RKO (cell line): ENCODE measurements at regions not wholly inside any gene's neighbourhood (a gene's known extent, or its start where the extent isn't known, plus 50 kb on each side); places are given as distances from the start of the nearest gene placed in this dataset.
"Not testable (repeated sequence)": the region's sequence is repeated elsewhere in the genome, so short reads cannot be mapped to it uniquely, and the experiment has no call there.

Experiments used
- DNase-seq: peaks from one replicate; pipeline ENCODE4 v3.0.0-alpha.2; 2016; ENCODE audit warnings: low spot score

DNA sequence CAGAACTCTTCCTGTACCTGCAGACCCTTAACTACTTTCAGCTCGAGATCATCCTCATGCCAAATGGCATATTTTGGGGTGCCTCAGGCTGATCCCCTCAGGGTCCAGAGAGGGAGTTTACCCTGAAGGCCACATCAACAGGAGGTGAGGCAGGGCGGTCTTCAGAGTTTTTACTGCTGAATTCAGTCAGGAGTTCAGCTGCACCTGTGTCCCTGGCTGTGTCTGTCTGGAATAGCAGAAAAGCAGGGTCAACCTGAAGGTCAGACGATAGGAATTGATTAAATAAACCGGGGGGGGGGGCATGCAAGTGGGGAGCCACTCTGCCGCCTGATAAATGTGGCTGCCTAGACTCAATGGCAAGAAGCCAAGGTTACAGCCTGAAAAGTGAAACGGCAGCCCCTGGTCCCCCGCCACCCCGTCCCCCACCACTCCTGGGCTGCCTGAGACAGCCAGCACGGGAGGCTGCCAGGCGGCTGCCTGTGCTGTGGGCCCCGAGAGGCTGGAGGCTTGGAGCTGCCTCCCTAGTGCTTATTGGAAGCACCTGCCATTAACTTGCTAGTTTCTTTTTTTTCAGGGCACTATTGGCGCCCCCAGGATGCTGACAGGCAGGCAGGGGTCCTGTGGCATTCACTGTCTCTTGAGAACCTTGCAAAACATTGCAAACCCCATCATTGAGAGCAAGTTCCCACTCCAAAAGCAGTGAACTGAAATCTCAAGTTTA, 182.7 kb upstream of the PPP1R26 start:
- DNase-seq, result no peak

- DNase-seq, result no peak
Measured at GRCh38 chr9:135297456-135298075, 182.0 kb upstream of the PPP1R26 start.

- DNase-seq, result no peak
Measured at GRCh38 chr9:135299239-135299590, 180.4 kb upstream of the PPP1R26 start.

GRCh38 chr9:135299651-135300345, 179.8 kb upstream of the PPP1R26 start:
- no peak for DNase-seq

DNA sequence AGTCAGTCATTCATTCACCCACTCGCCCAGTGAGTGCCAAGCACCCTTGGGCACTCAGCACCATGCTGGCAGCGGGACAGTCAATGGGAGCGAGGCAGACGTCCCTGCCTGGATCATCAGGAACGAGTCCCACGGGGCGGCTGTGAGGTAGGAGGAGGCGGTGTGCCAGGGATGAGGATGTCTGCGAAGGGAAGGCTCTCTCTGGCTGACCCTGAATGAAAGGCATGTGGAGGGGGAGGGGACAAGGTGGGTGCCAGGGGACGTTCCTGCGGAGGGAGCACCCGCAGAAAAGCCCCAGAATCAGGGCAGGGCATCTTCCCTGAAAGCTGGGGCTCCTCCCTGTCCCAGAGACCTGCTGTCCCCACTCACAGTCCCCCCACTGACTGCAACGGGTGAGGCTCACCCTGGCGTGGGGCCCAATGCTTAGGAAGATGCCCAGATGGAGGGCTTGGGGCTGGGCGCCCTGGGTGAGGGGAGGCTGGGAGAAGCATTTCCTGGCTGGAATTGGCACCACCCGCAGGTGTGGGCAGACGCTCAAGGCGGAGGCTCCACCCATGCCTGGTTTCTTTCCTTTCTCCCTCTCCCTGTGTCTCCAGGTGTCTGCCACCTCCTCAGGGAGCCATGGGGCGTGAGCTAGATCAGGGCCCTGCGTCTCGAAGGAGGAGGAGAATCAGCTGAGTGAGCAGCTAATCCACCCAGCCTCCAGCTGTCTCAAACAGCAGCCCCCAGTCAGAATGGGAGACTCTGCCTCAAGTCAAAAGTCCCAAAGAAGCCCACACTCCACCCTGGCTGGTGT, 179.0 kb upstream of the PPP1R26 start:
- DNase-seq, result no peak

DNA sequence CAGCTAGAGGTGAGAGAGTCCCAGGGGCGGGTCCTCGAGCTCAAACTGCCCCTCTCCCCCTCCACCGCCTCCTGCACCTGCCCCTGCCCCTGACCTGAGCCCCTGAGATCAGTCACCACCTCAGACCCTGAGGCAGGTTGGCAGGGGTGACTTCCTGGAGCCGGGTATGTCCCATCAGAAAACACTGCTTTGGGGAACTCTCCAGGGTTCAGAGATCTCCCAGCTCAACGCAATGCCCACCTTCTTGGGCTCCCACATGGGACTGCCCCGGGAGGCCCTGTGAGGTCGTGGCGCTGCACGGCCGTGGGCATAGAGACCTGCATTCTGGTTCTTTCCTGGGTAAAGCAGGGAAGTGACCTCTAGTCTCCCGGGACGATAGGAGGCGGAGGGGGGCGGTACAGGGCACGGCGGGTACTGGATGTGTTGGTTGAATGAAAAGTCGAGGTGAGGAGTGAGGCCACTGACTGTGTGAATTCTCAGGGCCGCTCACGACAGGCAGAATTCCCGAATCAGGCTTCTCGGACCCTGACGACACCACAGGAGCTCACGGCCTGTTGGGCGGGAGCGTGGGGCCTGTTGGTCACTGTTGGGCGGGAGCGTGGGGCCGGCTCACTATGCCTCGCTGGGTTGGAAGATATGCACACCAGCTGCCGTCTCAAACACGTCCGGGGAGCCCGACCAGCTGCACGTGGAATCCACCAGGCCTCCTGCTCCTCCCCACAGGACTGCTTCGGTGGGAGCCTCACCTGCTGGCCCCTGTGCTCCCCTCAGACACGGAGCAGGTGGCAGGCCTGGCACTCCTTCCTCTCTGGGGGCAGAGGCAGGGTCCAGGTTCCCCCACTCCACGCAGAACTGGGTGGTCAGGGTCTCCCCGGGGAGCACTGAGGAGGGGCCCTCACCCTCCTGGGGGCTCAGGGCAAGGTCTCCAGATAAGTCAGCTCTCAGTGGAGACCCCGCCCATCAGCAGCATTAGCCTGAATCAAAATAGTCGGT, 178.0 kb upstream of the PPP1R26 start:
- no peak for DNase-seq

GRCh38 chr9:135302329-135303279, 177.0 kb upstream of the PPP1R26 start:
- no peak for DNase-seq

- DNase-seq, result no peak
Measured at GRCh38 chr9:135303280-135303647, 176.3 kb upstream of the PPP1R26 start.

DNA sequence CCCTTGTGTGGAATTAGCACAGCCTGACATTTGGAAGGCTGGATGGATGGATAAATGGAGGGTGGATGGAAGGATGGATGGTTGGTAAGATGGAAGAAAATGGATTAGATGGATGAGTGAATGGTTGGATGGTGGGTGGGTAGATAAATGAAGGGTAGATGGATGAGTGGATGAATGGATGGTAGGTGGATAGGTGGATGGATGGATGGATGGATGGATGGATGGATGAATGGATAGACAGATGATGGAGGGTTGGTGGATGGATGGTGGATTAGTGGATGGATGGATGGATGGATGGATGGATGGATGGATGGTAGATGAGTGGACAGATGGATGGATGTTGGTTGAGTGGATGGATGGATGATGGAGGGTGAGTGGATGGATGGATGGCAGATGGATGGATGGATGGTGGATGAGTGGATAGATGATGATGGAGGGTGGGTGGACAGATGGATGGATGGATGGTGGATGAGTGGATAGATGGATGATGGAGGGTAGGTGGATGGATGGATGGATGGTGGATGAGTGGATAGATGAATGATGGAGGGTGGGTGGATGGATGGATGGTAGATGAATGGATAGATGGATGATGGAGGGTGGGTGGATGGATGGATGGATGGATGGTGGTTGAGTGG, 175.6 kb upstream of the PPP1R26 start:
- no peak for DNase-seq

DNA sequence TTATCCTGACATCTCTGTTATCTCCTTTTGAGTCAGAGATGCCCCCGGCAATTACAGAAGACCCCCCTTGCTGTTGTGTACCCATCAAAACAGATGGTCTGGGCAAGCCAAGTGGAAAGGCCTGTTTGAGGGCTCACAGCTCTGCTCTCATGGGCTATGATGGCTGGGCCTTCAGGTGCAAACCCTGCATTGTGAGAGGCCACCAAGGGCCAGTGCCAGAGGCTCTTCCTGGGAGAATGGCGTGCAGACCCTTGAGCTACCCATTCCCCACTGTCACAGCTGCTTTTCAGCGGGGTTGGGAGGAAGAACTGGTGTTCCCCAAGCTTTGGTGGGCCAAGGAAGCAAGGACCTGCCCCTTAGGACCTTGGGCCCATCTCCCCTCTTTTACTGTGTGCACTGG, 174.7 kb upstream of the PPP1R26 start:
- DNase-seq, result no peak

- DNase-seq, result no peak
Measured at GRCh38 chr9:135305546-135306180, 173.9 kb upstream of the PPP1R26 start.

DNA sequence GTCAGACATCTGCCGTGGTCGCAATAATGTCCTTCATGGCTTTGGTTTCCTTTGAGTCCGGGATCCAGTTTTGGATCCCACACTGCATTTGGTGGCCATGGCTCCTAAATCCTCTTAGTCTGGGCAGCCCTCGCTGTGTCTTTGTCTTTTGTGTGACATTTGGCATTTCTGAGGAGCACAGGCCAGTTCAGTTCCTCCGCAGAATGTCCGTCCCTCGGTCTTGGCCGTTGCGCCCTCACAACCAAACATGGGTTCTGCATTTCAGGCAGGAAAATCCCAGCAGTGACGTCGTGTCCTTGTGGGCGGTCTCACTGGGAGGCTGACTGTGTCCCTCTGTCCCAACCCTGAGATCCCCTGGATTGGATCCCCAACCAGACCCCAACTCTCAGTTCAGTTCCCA, 172.9 kb upstream of the PPP1R26 start:
- no peak for DNase-seq

DNA sequence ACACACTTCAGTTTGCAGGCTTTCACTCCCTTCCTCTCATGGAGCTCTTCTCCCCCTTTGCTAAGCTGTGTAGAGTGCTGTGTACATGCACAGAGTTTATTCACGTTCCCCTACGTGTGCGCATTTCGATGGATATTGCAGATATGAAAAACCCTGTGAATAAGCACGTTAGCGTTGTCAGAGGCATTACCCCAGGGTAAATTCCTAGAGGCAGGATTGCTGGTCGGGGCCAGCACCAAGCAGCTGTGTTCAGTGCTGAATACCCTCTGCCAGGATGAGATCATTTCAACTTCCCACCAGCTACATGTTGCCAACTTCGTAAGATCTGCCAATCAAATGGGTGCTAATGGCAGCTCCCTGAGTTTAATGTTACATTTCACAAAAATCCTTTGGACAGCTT, 172.3 kb upstream of the PPP1R26 start:
- no peak for DNase-seq

DNA sequence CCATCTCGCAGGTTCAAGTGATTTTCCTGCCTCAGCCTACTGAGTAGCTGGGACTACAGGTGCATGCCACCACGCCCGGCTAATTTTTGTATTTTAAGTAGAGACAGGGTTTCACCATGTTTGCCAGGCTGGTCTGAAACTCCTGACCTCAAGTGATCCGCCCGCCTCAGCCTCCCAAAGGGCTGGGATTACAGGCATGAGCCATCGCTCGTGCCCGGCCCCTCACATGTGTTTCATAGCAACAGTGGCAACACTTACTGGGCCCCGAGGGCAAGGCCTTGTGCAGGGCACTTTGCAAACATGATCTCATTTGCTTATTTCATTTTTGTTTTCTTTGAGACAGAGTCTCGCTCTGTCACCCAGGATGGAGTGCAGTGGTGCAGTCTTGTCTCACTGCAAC, 171.7 kb upstream of the PPP1R26 start:
- DNase-seq, result not testable (repeated sequence)

- DNase-seq, result no peak
Measured at GRCh38 chr9:135308821-135309762, 170.5 kb upstream of the PPP1R26 start.

DNA sequence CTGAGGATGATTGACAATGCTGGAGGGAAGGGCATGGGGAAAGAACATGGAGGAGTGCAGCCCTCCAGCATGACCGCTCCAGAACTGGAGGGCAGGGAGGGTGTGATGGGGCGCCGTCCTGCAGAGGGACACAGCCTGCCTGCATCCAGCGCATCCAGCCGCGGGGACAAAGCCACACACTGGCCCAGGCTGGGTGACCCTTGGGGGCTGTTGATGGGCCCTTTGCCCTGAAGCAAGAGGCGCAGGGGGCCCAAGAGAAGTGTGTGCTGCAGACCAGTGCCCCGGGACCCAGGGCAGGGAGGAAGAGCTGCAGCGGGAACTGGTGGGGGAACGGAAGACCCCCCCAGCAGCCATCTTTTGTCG, 169.8 kb upstream of the PPP1R26 start:
- DNase-seq, result no peak

GRCh38 chr9:135310134-135310533, 169.4 kb upstream of the PPP1R26 start:
- DNase-seq, result no peak

DNA sequence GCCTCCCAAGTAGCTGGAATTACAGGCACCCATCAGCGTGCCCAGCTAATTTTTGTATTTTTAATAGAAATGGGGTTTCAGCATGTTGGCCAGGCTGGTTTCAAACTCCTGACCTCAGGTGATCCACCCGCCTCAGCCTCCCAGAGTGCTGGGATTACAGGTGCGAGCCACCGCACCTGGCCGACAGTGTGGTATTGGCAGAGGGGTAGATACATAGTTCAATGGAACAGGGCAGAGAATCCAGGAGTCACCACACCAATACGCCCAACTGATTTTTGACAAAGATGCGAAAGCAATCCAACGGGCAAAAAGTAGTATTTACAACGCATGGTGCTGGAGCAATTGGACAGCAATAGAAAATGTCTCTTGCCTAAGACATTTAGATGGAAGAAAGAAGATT, 164.0 kb upstream of the PPP1R26 start:
- DNase-seq, result no peak
